Right lobe of liver (tissue), 6 donors: ENCODE measurements at regions not wholly inside any gene's neighbourhood (a gene's known extent, or its start where the extent isn't known, plus 50 kb on each side); places are given as distances from the start of the nearest gene placed in this dataset.
"Not testable (repeated sequence)": the region's sequence is repeated elsewhere in the genome, so short reads cannot be mapped to it uniquely, and the experiment has no call there.

ENCODE experiments used
- ATAC-seq, 4 donors: fragments of 200-7000 bp; cut with Tn5 transposase; one replicate each; pipeline ENCODE4 v1.9.1; 2020; ENCODE audit warnings: mild to moderate bottlenecking in 4 of 4, moderate library complexity in 4 of 4
- DNase-seq, 3 donors: peaks; one replicate each; pipeline ENCODE4 v3.0.0-alpha.2; 2020
- H3K27ac ChIP-seq, 3 donors: fragments of 200-600 bp; one replicate each; pipeline ENCODE4 v1.8.0; 2022
- H3K27me3 ChIP-seq, 2 donors: fragments of 200-600 bp; one replicate each; pipeline ENCODE4 v1.8.0; 2022
- H3K36me3 ChIP-seq, 4 donors: fragments of 200-600 bp; sonication (generic) in 1 of 4; one replicate each; pipeline versions ENCODE4 v1.5.1 to v1.8.0; 2017 to 2022; ENCODE audit warnings: control low read depth in 1 of 4
- H3K4me1 ChIP-seq, 4 donors: fragments of 200-600 bp; sonication (generic) in 1 of 4; one replicate each; pipeline versions ENCODE4 v1.5.1 to v1.8.0; 2017 to 2022; ENCODE audit warnings: control low read depth in 1 of 4
- H3K4me3 ChIP-seq, 3 donors: fragments of 200-600 bp; one replicate each; pipeline ENCODE4 v1.8.0; 2022
- H3K9me3 ChIP-seq, 4 donors: fragments of 200-600 bp; sonication (generic) in 1 of 4; one replicate each; pipeline versions ENCODE4 v1.5.1 to v1.8.0; 2017 to 2022; ENCODE audit warnings: control low read depth in 1 of 4
- POLR2A ChIP-seq: fragments of 450-650 bp; IDR thresholded peaks from one replicate; pipeline ENCODE4 v1.6.1; 2017; ENCODE audit warnings: antibody characterized with exemption, mild to moderate bottlenecking
- WGBS: methylation state at CpG from one replicate; pipeline ENCODE4 v1.1.6; 2018; ENCODE audit warnings: low coverage, low lambda C conversion rate; ENCODE audit not compliant: insufficient coverage; ENCODE audit errors: missing lambda C conversion rate; 5-methylcytosine and 5-hydroxymethylcytosine counted together
- intact Hi-C, 2 donors: fragments of 100-400 bp; cut with DNase I; formaldehyde crosslinking; loops; one replicate each; pipeline versions ENCODE4 v1.11.2 to v1.14.1; 2022
- TF ChIP-seq, protein P1 (sequence below), 4 donors: fragments of 200-600 bp in 3 of 4; fragments of 450-650 bp in 1 of 4; IDR thresholded peaks; one replicate each; pipeline versions ENCODE4 v1.5.1 to v1.8.0; 2016 to 2022; ENCODE audit warnings: antibody characterized with exemption in 4 of 4, mild to moderate bottlenecking in 2 of 4
- donor health status: DM: no; HTN: yes; CAD: no.
- donor health status: DM: no; HTN: no; CAD: no.
- donor health status: DM: no; HTN: no; CAD: no.
- donor health status: DM: no; HTN: yes; CAD: no.
- donor health status: DM: no; HTN: yes; CAD: no.

DNA sequence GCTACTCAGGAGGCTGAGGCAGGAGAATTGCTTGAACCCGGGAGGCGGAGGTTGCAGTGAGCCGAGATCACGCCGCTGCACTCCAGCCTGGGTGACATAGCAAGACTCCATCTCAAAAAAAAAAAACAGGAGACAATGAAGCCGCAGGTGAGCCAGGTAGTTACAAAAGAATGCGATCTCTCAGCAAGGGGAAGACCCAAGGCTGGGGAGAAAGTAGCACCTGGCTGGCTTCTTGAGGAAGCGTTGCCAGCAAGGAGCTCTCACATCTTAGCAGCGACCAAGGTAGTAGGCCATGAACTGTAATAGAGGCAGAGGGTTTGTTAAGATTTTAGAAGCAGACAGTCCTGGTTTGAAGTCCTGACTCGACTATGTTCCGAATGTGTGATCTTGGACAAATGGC, 175.0 kb downstream of the AIPL1 start:
- intact Hi-C loops: no loop called here
- WGBS: 52% methylated on average over 5 of the region's 11 CpGs
- Histone ChIP-seq H3K9me3 (no peaks in the 10 kb centered on the region), H3K27ac (no peak overlapping the region), H3K27me3 (no peaks in the 10 kb centered on the region), H3K4me3 (no peak overlapping the region), H3K4me1 (no peaks in the 10 kb centered on the region), H3K36me3 (no peaks in the 10 kb centered on the region)
- ATAC-seq (no peak), DNase-seq (no peak)
- no peak for TF ChIP-seq POLR2A
- TF ChIP-seq, protein P1, sequence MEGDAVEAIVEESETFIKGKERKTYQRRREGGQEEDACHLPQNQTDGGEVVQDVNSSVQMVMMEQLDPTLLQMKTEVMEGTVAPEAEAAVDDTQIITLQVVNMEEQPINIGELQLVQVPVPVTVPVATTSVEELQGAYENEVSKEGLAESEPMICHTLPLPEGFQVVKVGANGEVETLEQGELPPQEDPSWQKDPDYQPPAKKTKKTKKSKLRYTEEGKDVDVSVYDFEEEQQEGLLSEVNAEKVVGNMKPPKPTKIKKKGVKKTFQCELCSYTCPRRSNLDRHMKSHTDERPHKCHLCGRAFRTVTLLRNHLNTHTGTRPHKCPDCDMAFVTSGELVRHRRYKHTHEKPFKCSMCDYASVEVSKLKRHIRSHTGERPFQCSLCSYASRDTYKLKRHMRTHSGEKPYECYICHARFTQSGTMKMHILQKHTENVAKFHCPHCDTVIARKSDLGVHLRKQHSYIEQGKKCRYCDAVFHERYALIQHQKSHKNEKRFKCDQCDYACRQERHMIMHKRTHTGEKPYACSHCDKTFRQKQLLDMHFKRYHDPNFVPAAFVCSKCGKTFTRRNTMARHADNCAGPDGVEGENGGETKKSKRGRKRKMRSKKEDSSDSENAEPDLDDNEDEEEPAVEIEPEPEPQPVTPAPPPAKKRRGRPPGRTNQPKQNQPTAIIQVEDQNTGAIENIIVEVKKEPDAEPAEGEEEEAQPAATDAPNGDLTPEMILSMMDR (IDR thresholded peaks at IDR 0.05): no peak

DNA sequence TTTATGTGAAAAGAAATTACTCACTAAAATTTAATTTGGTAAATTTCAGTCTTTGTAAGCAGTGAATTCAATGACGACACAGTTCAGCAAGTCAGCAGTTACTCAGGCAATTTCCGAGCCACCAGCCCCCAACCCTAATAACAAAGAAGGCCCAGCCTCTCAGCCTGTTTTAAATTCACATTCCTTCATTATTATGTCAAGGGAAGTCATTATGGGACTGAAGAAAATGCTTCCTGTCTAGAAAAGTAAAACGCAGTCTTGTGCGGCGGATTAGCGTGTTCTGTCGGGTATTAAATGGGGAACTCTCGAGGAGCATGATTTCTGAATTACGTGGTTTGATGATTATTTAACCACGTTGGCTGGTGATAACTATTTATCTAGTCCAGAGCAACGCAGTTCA, 177.6 kb downstream of the AIPL1 start:
- no peaks in the 10 kb centered on the region for H3K36me3 ChIP-seq
- no peak overlapping the region for H3K4me3 ChIP-seq
- intact Hi-C loops: no loop called here
- no peak for DNase-seq
- TF ChIP-seq POLR2A: no peak
- TF ChIP-seq, protein P1 (IDR thresholded peaks at IDR 0.05): no peak
- H3K27me3 ChIP-seq: no peaks in the 10 kb centered on the region
- 19% methylated on average over 11 of the region's 11 CpGs for WGBS
- H3K9me3 ChIP-seq: no peaks in the 10 kb centered on the region
- no peaks in the 10 kb centered on the region for H3K4me1 ChIP-seq
- no peak overlapping the region for H3K27ac ChIP-seq
- peak in 2 of 4 donors; percentile 35 to 63 for ATAC-seq

DNA sequence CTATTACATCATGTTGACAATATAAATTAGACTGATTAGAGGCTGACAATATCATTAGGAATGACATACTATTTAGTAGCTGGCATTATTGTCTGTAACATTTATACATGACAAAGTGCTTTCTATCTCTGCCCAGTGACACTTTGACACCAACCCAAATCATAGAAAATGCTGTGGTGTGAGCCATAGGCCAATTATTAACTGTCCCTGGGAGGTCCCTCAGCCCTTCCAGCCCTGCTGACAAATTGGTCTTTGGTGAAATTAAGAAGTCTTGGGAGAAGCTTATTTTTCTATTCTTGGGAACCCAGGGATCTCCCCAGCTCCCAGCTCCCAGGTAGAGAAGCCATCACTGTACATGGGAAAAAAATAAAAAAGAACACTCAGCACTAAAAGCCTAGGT, 179.6 kb downstream of the AIPL1 start:
- no peak for DNase-seq
- H3K9me3 ChIP-seq: no peaks in the 10 kb centered on the region
- no peaks in the 10 kb centered on the region for H3K27me3 ChIP-seq
- no peaks in the 10 kb centered on the region for H3K36me3 ChIP-seq
- no peak for TF ChIP-seq POLR2A
- TF ChIP-seq, protein P1 (IDR thresholded peaks at IDR 0.05): no peak
- H3K4me3 ChIP-seq: no peak overlapping the region
- intact Hi-C loops: no loop called here
- H3K4me1 ChIP-seq: no peaks in the 10 kb centered on the region
- ATAC-seq: no peak
- H3K27ac ChIP-seq: no peak overlapping the region

DNA sequence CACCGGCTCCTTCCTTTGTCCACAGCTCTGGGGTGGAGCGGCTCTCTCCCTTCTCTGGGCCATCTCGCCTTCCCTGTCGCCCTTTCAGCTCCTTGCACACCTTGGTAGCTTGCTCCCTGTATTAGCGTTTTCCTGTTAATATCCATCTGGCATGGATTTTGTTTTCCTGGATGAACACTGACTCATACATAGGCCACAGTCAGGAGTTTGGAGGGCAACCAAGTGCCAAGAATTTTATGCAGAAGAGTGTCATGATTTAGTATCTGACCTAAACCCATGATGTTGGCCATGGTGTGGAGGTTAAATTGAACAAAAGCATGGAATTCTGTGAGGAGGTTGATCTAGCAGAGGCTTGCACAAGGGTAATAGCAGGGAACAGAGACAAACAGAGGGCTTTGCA, 180.9 kb downstream of the AIPL1 start:
- no peak overlapping the region for H3K27ac ChIP-seq
- H3K4me3 ChIP-seq: no peak overlapping the region
- WGBS: 46% methylated on average over 5 of the region's 5 CpGs
- intact Hi-C loops: no loop called here
- H3K27me3 ChIP-seq: no peaks in the 10 kb centered on the region
- no peaks in the 10 kb centered on the region for H3K36me3 ChIP-seq
- ATAC-seq: no peak
- no peak for DNase-seq
- no peak for TF ChIP-seq POLR2A
- TF ChIP-seq, protein P1 (IDR thresholded peaks at IDR 0.05): no peak
- H3K9me3 ChIP-seq: no peaks in the 10 kb centered on the region
- H3K4me1 ChIP-seq: no peaks in the 10 kb centered on the region

DNA sequence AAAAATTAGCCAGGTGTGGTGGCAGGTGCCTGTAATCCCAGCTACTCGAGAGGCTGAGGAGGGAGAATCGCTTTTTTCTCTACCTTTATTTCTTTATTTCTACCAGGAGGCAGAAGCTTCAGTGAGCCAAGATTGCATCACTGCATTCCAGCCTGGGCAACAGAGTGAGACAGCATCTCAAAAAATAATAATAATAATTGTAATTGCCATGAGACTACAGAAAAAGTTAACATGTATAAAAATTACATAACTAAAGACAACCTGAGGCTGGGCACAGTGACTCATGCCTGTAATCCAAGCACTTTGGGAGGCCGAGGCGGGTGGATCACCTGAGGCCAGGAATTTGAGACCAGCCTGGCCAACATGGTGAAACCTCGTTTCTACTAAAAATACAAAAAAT, 181.5 kb downstream of the WSCD1 start:
- intact Hi-C loops, DNase-seq: not testable (repeated sequence)
- WGBS: 53% methylated on average over 5 of the region's 5 CpGs

More for the DNA sequence above, 181.5 kb downstream of the WSCD1 start:
- H3K4me3 ChIP-seq, H3K27ac ChIP-seq, H3K27me3 ChIP-seq, H3K36me3 ChIP-seq, H3K4me1 ChIP-seq, H3K9me3 ChIP-seq, ATAC-seq: not testable (repeated sequence)
